Liver (tissue), 3 donors: ENCODE measurements at regions not wholly inside any gene's neighbourhood (a gene's known extent, or its start where the extent isn't known, plus 50 kb on each side); places are given as distances from the start of the nearest gene placed in this dataset.

ENCODE experiments used
- ATF3 ChIP-seq: IDR thresholded peaks from 2 replicates; pipeline ENCODE4 v1.6.1; 2016; ENCODE audit warnings: antibody characterized with exemption
- CTCF ChIP-seq: fragments of 150-350 bp; IDR thresholded peaks from 2 replicates; pipeline ENCODE4 v1.5.1; 2017; ENCODE audit warnings: improper control_type of control experiment, low read depth, low read length; ENCODE audit not compliant: missing input control
- EGR1 ChIP-seq, 2 donors: IDR thresholded peaks; 2 replicates each; pipeline ENCODE4 v1.6.1; 2016 to 2018; ENCODE audit warnings: antibody characterized with exemption in 2 of 2, low read depth in 2 of 2
- FOXA1 ChIP-seq: IDR thresholded peaks from 2 replicates; pipeline ENCODE4 v1.6.1; 2016; ENCODE audit warnings: antibody characterized with exemption
- MAX ChIP-seq: IDR thresholded peaks from 2 replicates; pipeline ENCODE4 v1.6.1; 2016; ENCODE audit warnings: antibody characterized with exemption
- RAD21 ChIP-seq, 2 donors: IDR thresholded peaks; 2 replicates each; pipeline ENCODE4 v1.6.1; 2016; ENCODE audit warnings: antibody characterized with exemption in 2 of 2, mild to moderate bottlenecking in 2 of 2
- REST ChIP-seq: IDR thresholded peaks from 2 replicates; pipeline ENCODE4 v1.6.1; 2016; ENCODE audit warnings: antibody characterized with exemption, mild to moderate bottlenecking
- TAF1 ChIP-seq: conservative IDR thresholded peaks from 2 replicates; pipeline ENCODE4 v1.6.1; 2016; ENCODE audit warnings: antibody characterized with exemption, mild to moderate bottlenecking
- YY1 ChIP-seq: IDR thresholded peaks from 2 replicates; pipeline ENCODE4 v1.6.1; 2016; ENCODE audit warnings: antibody characterized with exemption, mild to moderate bottlenecking
- ZBTB33 ChIP-seq: IDR thresholded peaks from 2 replicates; pipeline ENCODE4 v1.6.1; 2016; ENCODE audit warnings: antibody characterized with exemption
- donor health status: healthy.
- donor health status: healthy.

- TF ChIP-seq CTCF: no peak
- no peak for TF ChIP-seq YY1
- TF ChIP-seq TAF1: no peak
- TF ChIP-seq ATF3: no peak
- TF ChIP-seq EGR1 (IDR thresholded peaks at IDR 0.05; ENCODE audit: low read depth in 2 of 2): no peak
- no peak for TF ChIP-seq REST
- no peak for TF ChIP-seq RAD21 (IDR thresholded peaks at IDR 0.05)
- TF ChIP-seq MAX: no peak
- no peak for TF ChIP-seq FOXA1
- no peak for TF ChIP-seq ZBTB33
Measured at GRCh38 chr21:35336534-35336933, 287.4 kb upstream of the RUNX1 start.
